ENCODE measurements at regions not wholly inside any gene's neighbourhood (a gene's known extent, or its start where the extent isn't known, plus 50 kb on each side); places are given as distances from the start of the nearest gene placed in this dataset.

GRCh38 chr2:39563572-39563971 is 102.1 kb upstream of the TMEM178A start:
- no peaks in the 10 kb centered on the region for H3K27me3 ChIP-seq (ENCODE audit: control insufficient read depth, insufficient read depth, low read length)
- no peak for DNase-seq (ENCODE audit: low read depth, low spot score)
- H3K4me1 ChIP-seq (ENCODE audit: control insufficient read depth, insufficient read depth, low read length): no peaks in the 10 kb centered on the region
- CTCF ChIA-PET: no interaction called here
- POLR2A ChIA-PET: no interaction called here
- H3K27ac ChIP-seq (ENCODE audit: low read length): no peak overlapping the region
- intact Hi-C loops (cut with micrococcal nuclease; ENCODE audit: unreplicated experiment): no loop called here
- H3K9me3 ChIP-seq (ENCODE audit: control insufficient read depth, insufficient read depth, low read depth, low read length): peaks cover 7% of the 10 kb centered on the region; the same call in 1 of the 2 replicates
- TF ChIP-seq SIN3A (IDR thresholded peaks at IDR 0.05; ENCODE audit: borderline replicate concordance, insufficient read depth, low read depth, low read length): no peak
- TF ChIP-seq TCF7L2 (IDR thresholded peaks at IDR 0.05; ENCODE audit: low read depth, low read length): no peak
- TF ChIP-seq POLR2AphosphoS5 (IDR thresholded peaks at IDR 0.05; ENCODE audit: low read depth, low read length): no peak
- no peak overlapping the region for H3K4me3 ChIP-seq (ENCODE audit: low read depth in 2 of 2, low read length in 2 of 2)
- in situ Hi-C loops (cut with HindIII; ENCODE audit: low pct_unique_long_range_greater_than_20kb, low sequenced_read_pairs): no loop called here
- ATAC-seq: no peak
- no TSS peak for BruUV-seq (replicated peaks)
- H3K36me3 ChIP-seq (ENCODE audit: control insufficient read depth, insufficient read depth, low read length): no peaks in the 10 kb centered on the region

DNA sequence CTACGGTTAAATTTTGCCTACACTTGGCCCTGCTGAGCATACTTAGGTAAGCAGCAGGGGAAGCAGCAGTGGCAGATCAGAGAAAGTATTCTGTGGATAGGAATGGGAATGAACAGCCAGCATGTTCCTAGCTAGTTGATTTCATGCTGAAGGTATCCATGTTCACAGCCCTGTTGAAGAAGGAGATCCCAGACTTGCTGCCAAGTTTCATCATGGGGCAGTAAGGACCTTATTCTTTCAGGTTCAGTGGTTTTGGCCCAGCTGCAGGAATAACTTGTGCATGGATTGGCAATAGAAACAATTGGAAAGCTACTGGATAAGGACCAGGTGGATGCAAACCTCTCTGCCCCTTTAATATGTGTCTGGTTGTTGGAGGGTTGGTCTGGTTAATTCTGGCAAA is 98.2 kb upstream of the TMEM178A start:
- CTCF ChIA-PET: interaction anchor here (0.6 kb wide), 1 partner anchor 123 kb away, joined by 3 read pairs; no protein-coding TSS in a partner anchor

More for the DNA sequence above, 98.2 kb upstream of the TMEM178A start:
- DNase-seq (ENCODE audit: low read depth, low spot score): no peak
- TF ChIP-seq SIN3A (IDR thresholded peaks at IDR 0.05; ENCODE audit: borderline replicate concordance, insufficient read depth, low read depth, low read length): no peak
- TF ChIP-seq, protein P1, sequence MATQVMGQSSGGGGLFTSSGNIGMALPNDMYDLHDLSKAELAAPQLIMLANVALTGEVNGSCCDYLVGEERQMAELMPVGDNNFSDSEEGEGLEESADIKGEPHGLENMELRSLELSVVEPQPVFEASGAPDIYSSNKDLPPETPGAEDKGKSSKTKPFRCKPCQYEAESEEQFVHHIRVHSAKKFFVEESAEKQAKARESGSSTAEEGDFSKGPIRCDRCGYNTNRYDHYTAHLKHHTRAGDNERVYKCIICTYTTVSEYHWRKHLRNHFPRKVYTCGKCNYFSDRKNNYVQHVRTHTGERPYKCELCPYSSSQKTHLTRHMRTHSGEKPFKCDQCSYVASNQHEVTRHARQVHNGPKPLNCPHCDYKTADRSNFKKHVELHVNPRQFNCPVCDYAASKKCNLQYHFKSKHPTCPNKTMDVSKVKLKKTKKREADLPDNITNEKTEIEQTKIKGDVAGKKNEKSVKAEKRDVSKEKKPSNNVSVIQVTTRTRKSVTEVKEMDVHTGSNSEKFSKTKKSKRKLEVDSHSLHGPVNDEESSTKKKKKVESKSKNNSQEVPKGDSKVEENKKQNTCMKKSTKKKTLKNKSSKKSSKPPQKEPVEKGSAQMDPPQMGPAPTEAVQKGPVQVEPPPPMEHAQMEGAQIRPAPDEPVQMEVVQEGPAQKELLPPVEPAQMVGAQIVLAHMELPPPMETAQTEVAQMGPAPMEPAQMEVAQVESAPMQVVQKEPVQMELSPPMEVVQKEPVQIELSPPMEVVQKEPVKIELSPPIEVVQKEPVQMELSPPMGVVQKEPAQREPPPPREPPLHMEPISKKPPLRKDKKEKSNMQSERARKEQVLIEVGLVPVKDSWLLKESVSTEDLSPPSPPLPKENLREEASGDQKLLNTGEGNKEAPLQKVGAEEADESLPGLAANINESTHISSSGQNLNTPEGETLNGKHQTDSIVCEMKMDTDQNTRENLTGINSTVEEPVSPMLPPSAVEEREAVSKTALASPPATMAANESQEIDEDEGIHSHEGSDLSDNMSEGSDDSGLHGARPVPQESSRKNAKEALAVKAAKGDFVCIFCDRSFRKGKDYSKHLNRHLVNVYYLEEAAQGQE (IDR thresholded peaks at IDR 0.05; ENCODE audit: insufficient read depth in 1 of 2, low read depth in 2 of 2, low read length in 1 of 2): no peak
- no peak for TF ChIP-seq TCF7L2 (IDR thresholded peaks at IDR 0.05; ENCODE audit: low read depth, low read length)
- TF ChIP-seq, protein P2, sequence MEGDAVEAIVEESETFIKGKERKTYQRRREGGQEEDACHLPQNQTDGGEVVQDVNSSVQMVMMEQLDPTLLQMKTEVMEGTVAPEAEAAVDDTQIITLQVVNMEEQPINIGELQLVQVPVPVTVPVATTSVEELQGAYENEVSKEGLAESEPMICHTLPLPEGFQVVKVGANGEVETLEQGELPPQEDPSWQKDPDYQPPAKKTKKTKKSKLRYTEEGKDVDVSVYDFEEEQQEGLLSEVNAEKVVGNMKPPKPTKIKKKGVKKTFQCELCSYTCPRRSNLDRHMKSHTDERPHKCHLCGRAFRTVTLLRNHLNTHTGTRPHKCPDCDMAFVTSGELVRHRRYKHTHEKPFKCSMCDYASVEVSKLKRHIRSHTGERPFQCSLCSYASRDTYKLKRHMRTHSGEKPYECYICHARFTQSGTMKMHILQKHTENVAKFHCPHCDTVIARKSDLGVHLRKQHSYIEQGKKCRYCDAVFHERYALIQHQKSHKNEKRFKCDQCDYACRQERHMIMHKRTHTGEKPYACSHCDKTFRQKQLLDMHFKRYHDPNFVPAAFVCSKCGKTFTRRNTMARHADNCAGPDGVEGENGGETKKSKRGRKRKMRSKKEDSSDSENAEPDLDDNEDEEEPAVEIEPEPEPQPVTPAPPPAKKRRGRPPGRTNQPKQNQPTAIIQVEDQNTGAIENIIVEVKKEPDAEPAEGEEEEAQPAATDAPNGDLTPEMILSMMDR (IDR thresholded peaks at IDR 0.05): no peak
- no peak for TF ChIP-seq POLR2AphosphoS5 (IDR thresholded peaks at IDR 0.05; ENCODE audit: low read depth, low read length)
- POLR2A ChIA-PET: no interaction called here
- no peaks in the 10 kb centered on the region for H3K36me3 ChIP-seq (ENCODE audit: control insufficient read depth, insufficient read depth, low read length)
- no peak overlapping the region for H3K27ac ChIP-seq (ENCODE audit: low read length)
- no TSS peak for BruUV-seq (replicated peaks)
- no peaks in the 10 kb centered on the region for H3K4me1 ChIP-seq (ENCODE audit: control insufficient read depth, insufficient read depth, low read length)
- H3K27me3 ChIP-seq (ENCODE audit: control insufficient read depth, insufficient read depth, low read length): no peaks in the 10 kb centered on the region
- H3K4me3 ChIP-seq (ENCODE audit: low read depth in 2 of 2, low read length in 2 of 2): no peak overlapping the region
- in situ Hi-C loops (cut with HindIII; ENCODE audit: low pct_unique_long_range_greater_than_20kb, low sequenced_read_pairs): no loop called here
- no peak for ATAC-seq
- intact Hi-C loops (cut with micrococcal nuclease; ENCODE audit: unreplicated experiment): no loop called here
- peaks cover 3% of the 10 kb centered on the region; the same call in 1 of the 2 replicates for H3K9me3 ChIP-seq (ENCODE audit: control insufficient read depth, insufficient read depth, low read depth, low read length)

All from Panc1 (cell line).